Ascending aorta (tissue), 2 donors: ENCODE measurements at regions not wholly inside any gene's neighbourhood (a gene's known extent, or its start where the extent isn't known, plus 50 kb on each side); places are given as distances from the start of the nearest gene placed in this dataset.

ENCODE experiments used
- DNase-seq, 2 donors: peaks; one replicate each; pipeline ENCODE4 v3.0.0-alpha.2; 2019; ENCODE audit warnings: low spot score in 2 of 2
- H3K27ac ChIP-seq, 2 donors: fragments of 200-600 bp; sonication (generic); one replicate each; pipeline ENCODE4 v1.5.1; 2016 to 2017; ENCODE audit warnings: mild to moderate bottlenecking in 1 of 2
- H3K27me3 ChIP-seq: fragments of 200-600 bp; sonication (generic); one replicate; pipeline ENCODE4 v1.5.1; 2017
- H3K36me3 ChIP-seq, 2 donors: fragments of 200-600 bp; sonication (generic); one replicate each; pipeline ENCODE4 v1.5.1; 2016
- H3K4me1 ChIP-seq, 2 donors: fragments of 200-600 bp; sonication (generic); one replicate each; pipeline ENCODE4 v1.5.1; 2016 to 2017; ENCODE audit warnings: mild to moderate bottlenecking in 1 of 2
- H3K4me3 ChIP-seq, 2 donors: fragments of 200-600 bp; sonication (generic); one replicate each; pipeline ENCODE4 v1.5.1; 2016 to 2017; ENCODE audit warnings: mild to moderate bottlenecking in 1 of 2
- H3K9me3 ChIP-seq, 2 donors: fragments of 200-600 bp; sonication (generic); one replicate each; pipeline ENCODE4 v1.5.1; 2016
- intact Hi-C: fragments of 100-400 bp; cut with DNase I; formaldehyde crosslinking; loops from one replicate; pipeline ENCODE4 v1.15.1; 2023
- TF ChIP-seq, protein P1 (sequence below), 3 experiments: fragments of 200-600 bp in 2 of 3; fragments of 450-650 bp in 1 of 3; sonication (generic) in 2 of 3; IDR thresholded peaks; one replicate each; pipeline ENCODE4 v1.5.1; 2016 to 2019; ENCODE audit warnings: antibody characterized with exemption in 3 of 3, mild to moderate bottlenecking in 1 of 3, moderate library complexity in 1 of 3

DNA sequence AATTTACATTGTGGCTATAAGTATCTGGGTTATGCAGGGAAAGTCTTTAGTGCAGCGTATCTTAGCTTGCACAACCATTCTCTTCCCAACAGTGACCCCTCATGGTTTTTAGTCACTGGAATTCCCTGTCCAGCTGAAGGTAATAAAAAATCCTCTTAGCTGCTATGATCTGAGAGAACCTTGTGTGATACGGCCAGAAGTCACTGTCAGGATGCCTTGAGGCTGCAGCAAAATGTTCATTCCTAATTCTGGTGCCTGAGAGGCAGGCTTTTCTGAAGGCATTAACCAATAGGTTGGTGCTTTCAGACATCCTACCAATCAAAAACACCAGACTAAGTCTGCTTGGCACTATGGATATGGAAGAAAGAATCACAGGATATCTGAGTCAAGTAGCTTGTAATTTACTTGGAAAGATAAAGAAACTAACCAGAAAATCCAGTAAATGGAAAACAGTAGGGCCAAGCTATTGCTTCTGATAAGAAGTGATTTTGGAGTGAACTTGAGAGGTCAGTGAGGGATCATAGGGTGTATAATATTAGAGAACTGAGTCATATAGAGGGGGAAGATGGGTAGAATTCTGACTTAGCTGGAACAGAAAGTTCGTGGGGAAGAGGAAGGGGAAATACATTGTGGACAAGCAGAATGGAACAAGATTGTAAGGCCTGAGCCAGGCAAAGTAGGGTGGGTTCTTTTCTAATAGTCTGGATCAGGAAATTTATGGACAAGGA lies 89.0 kb upstream of the SLC14A2 start:
- H3K4me3 ChIP-seq: no peak overlapping the region
- intact Hi-C loops: loop anchor here (10.0 kb wide), 2 partner anchors 511 to 601 kb away; no protein-coding TSS in a partner anchor
- H3K27ac ChIP-seq: peak overlapping the region; percentile 16 to 53
- H3K36me3 ChIP-seq: no peaks in the 10 kb centered on the region
- no peaks in the 10 kb centered on the region for H3K27me3 ChIP-seq
- TF ChIP-seq, protein P1, sequence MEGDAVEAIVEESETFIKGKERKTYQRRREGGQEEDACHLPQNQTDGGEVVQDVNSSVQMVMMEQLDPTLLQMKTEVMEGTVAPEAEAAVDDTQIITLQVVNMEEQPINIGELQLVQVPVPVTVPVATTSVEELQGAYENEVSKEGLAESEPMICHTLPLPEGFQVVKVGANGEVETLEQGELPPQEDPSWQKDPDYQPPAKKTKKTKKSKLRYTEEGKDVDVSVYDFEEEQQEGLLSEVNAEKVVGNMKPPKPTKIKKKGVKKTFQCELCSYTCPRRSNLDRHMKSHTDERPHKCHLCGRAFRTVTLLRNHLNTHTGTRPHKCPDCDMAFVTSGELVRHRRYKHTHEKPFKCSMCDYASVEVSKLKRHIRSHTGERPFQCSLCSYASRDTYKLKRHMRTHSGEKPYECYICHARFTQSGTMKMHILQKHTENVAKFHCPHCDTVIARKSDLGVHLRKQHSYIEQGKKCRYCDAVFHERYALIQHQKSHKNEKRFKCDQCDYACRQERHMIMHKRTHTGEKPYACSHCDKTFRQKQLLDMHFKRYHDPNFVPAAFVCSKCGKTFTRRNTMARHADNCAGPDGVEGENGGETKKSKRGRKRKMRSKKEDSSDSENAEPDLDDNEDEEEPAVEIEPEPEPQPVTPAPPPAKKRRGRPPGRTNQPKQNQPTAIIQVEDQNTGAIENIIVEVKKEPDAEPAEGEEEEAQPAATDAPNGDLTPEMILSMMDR (IDR thresholded peaks at IDR 0.05): peak in 1 of 3 experiments; percentile 36
- H3K9me3 ChIP-seq: no peaks in the 10 kb centered on the region
- H3K4me1 ChIP-seq: peaks cover 10 to 28% of the 10 kb centered on the region in 2 donors
- no peak for DNase-seq

GRCh38 chr18:45527891-45528290 lies 87.4 kb upstream of the SLC14A2 start:
- intact Hi-C loops: loop anchor here (10.0 kb wide), 2 partner anchors 513 to 603 kb away; no protein-coding TSS in a partner anchor
- Histone ChIP-seq H3K36me3 (no peaks in the 10 kb centered on the region), H3K27me3 (no peaks in the 10 kb centered on the region), H3K27ac (no peak overlapping the region), H3K9me3 (no peaks in the 10 kb centered on the region), H3K4me1 (peaks cover 4 to 16% of the 10 kb centered on the region in 2 donors), H3K4me3 (no peak overlapping the region)
- DNase-seq: no peak
- TF ChIP-seq, protein P1 (IDR thresholded peaks at IDR 0.05): no peak

- intact Hi-C loops: loop anchor here (10.0 kb wide), 2 partner anchors 514 to 604 kb away; no protein-coding TSS in a partner anchor
- TF ChIP-seq, protein P1 (IDR thresholded peaks at IDR 0.05): no peak
- no peaks in the 10 kb centered on the region for H3K9me3 ChIP-seq
- no peak overlapping the region for H3K4me3 ChIP-seq
- H3K27ac ChIP-seq: no peak overlapping the region
- no peaks in the 10 kb centered on the region for H3K36me3 ChIP-seq
- peaks cover 4 to 13% of the 10 kb centered on the region in 2 donors for H3K4me1 ChIP-seq
- no peak for DNase-seq
- H3K27me3 ChIP-seq: no peaks in the 10 kb centered on the region
Measured at GRCh38 chr18:45528712-45529336, 86.5 kb upstream of the SLC14A2 start.

DNA sequence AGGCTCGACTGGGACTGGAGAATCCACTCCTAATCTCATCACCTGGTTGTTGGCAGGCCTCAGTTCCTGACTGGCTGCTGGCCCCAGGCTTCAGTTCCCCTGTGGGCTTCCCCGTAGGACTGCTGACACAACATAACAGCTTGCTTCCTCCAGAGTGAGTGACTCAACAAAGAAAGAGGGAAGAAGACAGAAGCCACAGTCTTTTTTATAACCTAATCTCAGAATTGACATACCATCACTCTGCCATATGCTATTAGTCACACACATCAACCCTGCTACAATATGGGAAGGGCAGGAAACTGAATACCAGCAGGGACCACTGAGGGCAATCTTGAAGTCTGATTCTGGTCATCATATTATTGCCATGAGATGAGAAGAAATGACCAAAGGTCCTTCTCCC lies 76.8 kb upstream of the SLC14A2 start:
- Histone ChIP-seq H3K36me3 (no peaks in the 10 kb centered on the region), H3K4me3 (no peak overlapping the region), H3K4me1 (peaks cover 3 to 10% of the 10 kb centered on the region in 2 donors), H3K27ac (no peak overlapping the region), H3K27me3 (no peaks in the 10 kb centered on the region), H3K9me3 (peaks cover 4 to 11% of the 10 kb centered on the region in 2 donors)
- intact Hi-C loops: no loop called here
- TF ChIP-seq, protein P1 (IDR thresholded peaks at IDR 0.05): no peak
- no peak for DNase-seq

DNA sequence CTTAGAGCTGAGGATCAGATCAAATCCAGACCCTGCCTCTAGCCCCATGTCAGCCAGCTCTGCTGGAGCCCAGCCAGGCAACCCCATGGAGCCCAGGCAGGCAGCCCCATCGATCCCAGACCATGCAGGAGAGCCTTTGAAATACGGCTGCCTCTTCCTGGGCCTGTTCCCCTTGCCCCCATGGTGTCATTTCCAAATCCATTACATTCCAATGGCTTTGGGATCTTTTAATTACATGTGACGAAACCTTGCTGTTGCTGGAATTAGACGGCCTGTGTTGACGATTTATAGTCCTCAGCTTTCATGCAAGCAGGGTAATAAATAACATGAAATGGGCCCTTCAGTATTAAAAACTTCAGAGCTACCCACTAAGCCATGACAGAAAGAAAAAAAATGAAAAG lies 75.8 kb upstream of the SLC14A2 start:
- no peak for DNase-seq
- Histone ChIP-seq H3K27me3 (no peaks in the 10 kb centered on the region), H3K4me3 (no peak overlapping the region), H3K4me1 (peaks cover 3 to 10% of the 10 kb centered on the region in 2 donors), H3K36me3 (no peaks in the 10 kb centered on the region), H3K27ac (no peak overlapping the region), H3K9me3 (peaks cover 4 to 11% of the 10 kb centered on the region in 2 donors)
- intact Hi-C loops: no loop called here
- TF ChIP-seq, protein P1 (IDR thresholded peaks at IDR 0.05): no peak
